ENCODE measurements at regions not wholly inside any gene's neighbourhood (a gene's known extent, or its start where the extent isn't known, plus 50 kb on each side); places are given as distances from the start of the nearest gene placed in this dataset.
"Not testable (repeated sequence)": the region's sequence is repeated elsewhere in the genome, so short reads cannot be mapped to it uniquely, and the experiment has no call there.

DNA sequence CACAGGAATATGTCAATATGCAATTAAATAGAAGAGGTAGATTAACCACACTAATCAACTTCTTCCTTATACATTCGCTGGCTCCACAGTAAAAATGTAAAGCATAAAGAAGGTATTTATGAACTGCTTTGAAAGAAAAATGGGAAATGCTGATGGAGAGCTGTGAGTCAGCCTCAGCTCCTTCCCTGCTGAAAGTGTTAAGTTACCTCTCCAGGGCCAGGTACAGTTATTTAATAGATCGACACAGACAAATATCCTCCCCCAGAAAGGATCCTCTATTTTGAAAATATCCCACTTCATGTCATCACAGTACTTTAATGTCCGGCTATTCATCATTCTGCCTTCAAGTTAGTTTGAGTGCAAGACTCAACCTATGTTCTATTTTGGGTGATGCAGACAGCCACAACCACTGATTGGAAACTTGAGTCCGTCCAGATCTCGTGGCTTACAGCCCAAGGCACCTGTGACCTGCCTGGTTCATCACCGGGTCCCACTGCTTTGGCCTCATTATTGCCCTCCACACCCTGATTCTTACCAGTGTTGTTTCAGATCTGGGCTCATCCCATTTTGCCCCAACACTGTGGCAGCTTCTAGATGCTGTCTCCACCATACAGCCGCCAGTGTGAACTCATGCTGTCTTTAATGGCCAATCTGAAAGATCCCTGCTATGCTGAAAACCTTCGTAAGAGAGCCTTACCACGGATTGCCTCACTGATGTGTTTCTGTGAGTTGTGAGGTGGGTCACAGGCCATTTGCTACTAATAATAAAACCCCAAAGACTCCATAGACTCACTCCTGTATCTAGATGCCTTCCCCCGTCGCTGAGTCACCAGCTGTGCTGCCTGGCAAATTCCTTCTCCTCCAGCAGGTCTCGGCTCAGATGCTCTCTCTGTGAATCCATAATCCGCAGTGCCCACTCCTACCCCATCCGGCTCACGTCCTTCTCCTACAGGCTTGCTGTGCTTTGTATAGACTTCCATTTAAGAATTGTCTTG is 56.2 kb upstream of the DDAH1 start:
- H3K27ac Mint-ChIP-seq (ENCODE audit: unreplicated experiment), result peak overlapping the region; percentile 95
- DNase-seq (ENCODE audit: low spot score), result not testable (repeated sequence)

DNA sequence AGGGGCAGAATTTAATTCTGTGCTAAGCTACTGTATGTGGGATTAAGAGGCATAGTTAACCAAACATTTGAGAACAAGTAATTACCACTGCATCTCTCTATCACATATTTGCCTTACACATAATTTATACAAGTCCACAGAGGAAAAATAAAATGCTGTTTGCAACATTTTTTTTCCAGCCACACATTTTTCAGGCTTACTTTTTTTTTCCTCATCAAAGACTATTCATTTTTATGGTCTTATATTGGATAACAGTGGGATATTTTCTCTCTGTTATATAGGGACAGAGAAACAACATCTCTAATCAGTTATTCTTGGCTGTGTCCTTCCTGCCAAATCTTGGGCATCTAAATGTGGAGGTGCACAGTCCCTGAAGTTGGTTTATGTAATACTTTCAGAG is 57.5 kb upstream of the DDAH1 start:
- not testable (repeated sequence) for DNase-seq (ENCODE audit: low spot score); H3K27me3 Mint-ChIP-seq (ENCODE audit: low read depth); H3K36me3 Mint-ChIP-seq (ENCODE audit: low read depth); H3K9me3 Mint-ChIP-seq (ENCODE audit: low read depth); H3K4me3 Mint-ChIP-seq (ENCODE audit: unreplicated experiment)
- Mint-ChIP-seq H3K4me1 (ENCODE audit: low read depth) (peaks cover 63% of the 10 kb centered on the region), H3K27ac (ENCODE audit: unreplicated experiment) (peak overlapping the region; percentile 22)

More for the DNA sequence above, 56.2 kb upstream of the DDAH1 start:
- H3K36me3 Mint-ChIP-seq (ENCODE audit: low read depth); H3K27me3 Mint-ChIP-seq (ENCODE audit: low read depth); H3K9me3 Mint-ChIP-seq (ENCODE audit: low read depth): not testable (repeated sequence)
- Mint-ChIP-seq H3K4me1 (ENCODE audit: low read depth) (peaks cover 52% of the 10 kb centered on the region), H3K4me3 (ENCODE audit: unreplicated experiment) (peak overlapping the region; percentile 54)

DNA sequence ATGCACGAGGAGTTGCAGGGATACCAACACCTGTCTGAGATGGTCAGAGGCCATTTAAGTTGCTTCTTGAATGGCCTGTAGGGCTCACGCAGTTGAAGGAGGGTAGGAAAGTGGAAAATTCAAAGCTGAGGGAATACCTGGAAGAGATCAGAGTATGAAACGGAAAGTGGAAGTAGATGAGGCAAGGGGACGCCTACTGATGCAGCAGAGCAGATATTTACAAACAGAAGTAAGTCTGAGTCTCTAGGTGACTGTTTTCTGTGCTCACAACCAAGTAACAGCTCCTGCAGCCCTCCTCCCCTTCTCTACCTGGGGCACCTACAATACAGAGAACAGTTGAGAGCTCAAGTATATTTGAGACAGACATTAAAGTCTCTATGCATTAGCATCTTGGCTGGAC is 57.5 kb upstream of the CCN1 start:
- H3K4me1 Mint-ChIP-seq (ENCODE audit: low read depth), result peaks cover 57% of the 10 kb centered on the region
- H3K36me3 Mint-ChIP-seq (ENCODE audit: low read depth); H3K4me3 Mint-ChIP-seq (ENCODE audit: unreplicated experiment); DNase-seq (ENCODE audit: low spot score); H3K9me3 Mint-ChIP-seq (ENCODE audit: low read depth); H3K27me3 Mint-ChIP-seq (ENCODE audit: low read depth): not testable (repeated sequence)
- peak overlapping the region; percentile 69 for H3K27ac Mint-ChIP-seq (ENCODE audit: unreplicated experiment)

DNA sequence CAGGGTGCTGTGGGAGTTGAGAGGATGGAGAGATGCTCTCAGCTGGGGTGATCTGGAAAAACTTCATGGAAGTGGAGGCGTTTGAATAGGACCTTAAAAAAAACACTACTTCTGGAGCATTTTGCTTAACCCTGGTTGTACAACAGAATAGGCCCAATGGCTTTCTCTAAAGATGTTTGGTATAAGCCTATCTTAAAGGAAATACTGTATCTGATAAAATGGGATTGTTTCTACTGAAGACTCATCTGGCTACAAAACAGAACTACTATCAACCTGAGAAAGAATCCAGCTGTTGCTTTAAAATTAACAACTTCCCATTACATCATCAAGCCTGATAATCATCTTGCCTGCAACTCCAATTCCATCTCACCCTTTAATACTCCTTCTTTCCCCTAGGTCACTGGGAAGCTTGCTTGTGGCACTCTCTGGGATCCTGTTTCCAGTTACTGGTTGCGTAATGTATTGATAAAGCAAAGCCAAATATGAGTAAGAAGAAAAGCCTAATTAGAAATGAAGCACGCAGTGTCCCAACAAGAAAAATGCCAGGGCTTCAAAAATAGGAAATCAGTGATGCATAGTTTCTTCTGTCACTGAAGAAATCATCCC is 56.2 kb upstream of the CCN1 start:
- Mint-ChIP-seq H3K27ac (ENCODE audit: unreplicated experiment) (peak overlapping the region; percentile 63), H3K4me1 (ENCODE audit: low read depth) (peaks cover 51% of the 10 kb centered on the region)
- not testable (repeated sequence) for H3K4me3 Mint-ChIP-seq (ENCODE audit: unreplicated experiment); H3K36me3 Mint-ChIP-seq (ENCODE audit: low read depth); DNase-seq (ENCODE audit: low spot score); H3K27me3 Mint-ChIP-seq (ENCODE audit: low read depth); H3K9me3 Mint-ChIP-seq (ENCODE audit: low read depth)

DNA sequence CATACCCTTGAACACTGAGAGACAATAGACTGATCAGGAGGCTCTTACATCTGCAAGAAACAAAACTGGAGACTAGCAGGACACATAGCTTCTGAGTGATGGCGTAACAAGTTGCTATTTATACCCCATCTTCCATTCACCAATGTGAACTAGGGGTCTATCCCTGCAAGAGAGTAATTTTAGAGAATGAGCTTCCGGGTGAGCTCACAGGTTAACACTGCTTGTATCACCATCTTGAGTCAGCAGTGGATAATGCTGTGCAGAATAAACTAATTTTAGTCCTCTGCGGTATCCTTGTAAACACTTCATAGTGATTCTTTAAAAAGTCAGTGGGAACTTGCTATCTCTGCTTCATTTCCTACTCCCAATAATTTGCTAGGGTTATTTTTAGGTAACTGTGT is 55.0 kb upstream of the CCN1 start:
- DNase-seq (ENCODE audit: low spot score), result not testable (repeated sequence)

DNA sequence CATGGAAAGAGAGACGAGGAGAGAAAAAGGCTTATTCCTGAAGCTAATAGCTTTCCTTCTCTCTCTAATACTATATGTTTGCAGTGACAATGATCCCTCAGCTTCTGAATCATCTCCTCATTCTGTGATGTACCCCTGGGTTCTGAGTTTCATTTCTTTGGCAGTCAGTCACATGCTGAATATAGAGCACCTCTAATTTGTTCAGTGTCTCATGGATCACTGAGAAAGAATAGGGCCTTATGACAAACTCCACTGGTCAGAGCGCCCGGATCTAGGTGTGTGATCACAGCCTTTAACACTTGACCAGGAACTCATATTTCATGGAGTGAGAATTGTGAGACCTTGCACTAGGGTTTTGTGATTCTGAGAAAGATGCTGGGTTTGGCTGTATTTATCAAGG is 54.3 kb upstream of the CCN1 start:
- H3K4me1 Mint-ChIP-seq (ENCODE audit: low read depth), result peaks cover 36% of the 10 kb centered on the region

More for the DNA sequence above, 55.0 kb upstream of the CCN1 start:
- H3K4me3 Mint-ChIP-seq (ENCODE audit: unreplicated experiment); H3K9me3 Mint-ChIP-seq (ENCODE audit: low read depth); H3K36me3 Mint-ChIP-seq (ENCODE audit: low read depth); H3K27me3 Mint-ChIP-seq (ENCODE audit: low read depth): not testable (repeated sequence)
- TF ChIP-seq, protein P1, sequence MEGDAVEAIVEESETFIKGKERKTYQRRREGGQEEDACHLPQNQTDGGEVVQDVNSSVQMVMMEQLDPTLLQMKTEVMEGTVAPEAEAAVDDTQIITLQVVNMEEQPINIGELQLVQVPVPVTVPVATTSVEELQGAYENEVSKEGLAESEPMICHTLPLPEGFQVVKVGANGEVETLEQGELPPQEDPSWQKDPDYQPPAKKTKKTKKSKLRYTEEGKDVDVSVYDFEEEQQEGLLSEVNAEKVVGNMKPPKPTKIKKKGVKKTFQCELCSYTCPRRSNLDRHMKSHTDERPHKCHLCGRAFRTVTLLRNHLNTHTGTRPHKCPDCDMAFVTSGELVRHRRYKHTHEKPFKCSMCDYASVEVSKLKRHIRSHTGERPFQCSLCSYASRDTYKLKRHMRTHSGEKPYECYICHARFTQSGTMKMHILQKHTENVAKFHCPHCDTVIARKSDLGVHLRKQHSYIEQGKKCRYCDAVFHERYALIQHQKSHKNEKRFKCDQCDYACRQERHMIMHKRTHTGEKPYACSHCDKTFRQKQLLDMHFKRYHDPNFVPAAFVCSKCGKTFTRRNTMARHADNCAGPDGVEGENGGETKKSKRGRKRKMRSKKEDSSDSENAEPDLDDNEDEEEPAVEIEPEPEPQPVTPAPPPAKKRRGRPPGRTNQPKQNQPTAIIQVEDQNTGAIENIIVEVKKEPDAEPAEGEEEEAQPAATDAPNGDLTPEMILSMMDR (IDR thresholded peaks at IDR 0.05), result peak; percentile 13
- H3K27ac Mint-ChIP-seq (ENCODE audit: unreplicated experiment), result peak overlapping the region; percentile 94
- peaks cover 43% of the 10 kb centered on the region for H3K4me1 Mint-ChIP-seq (ENCODE audit: low read depth)

DNA sequence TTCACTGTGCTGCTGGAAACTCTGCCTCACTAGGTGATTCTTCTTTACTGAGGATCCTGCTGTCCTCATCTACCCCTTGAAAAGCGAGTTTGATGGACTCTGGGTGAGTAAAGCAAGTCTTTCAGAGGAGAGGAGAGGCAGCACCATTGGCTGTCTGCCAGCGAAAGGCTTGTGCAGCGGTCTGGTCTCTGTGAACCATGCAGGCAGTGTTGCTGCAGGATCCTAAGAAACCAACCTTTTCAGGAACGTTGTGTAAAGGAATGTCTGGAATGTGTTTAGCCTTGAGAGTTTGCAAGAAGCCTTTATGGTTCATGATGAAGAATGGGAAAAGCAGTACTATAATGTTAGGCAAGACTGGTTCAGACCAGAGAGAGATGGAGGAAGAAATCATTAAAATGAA is 53.4 kb upstream of the CCN1 start:
- Mint-ChIP-seq H3K4me1 (ENCODE audit: low read depth) (peaks cover 32% of the 10 kb centered on the region), H3K27ac (ENCODE audit: unreplicated experiment) (peak overlapping the region; percentile 79)
- DNase-seq (ENCODE audit: low spot score), result peak; percentile 96
- H3K4me3 Mint-ChIP-seq (ENCODE audit: unreplicated experiment); H3K27me3 Mint-ChIP-seq (ENCODE audit: low read depth); H3K36me3 Mint-ChIP-seq (ENCODE audit: low read depth); H3K9me3 Mint-ChIP-seq (ENCODE audit: low read depth): not testable (repeated sequence)

More for the DNA sequence above, 54.3 kb upstream of the CCN1 start:
- not testable (repeated sequence) for H3K36me3 Mint-ChIP-seq (ENCODE audit: low read depth); DNase-seq (ENCODE audit: low spot score); H3K27me3 Mint-ChIP-seq (ENCODE audit: low read depth); H3K4me3 Mint-ChIP-seq (ENCODE audit: unreplicated experiment); H3K9me3 Mint-ChIP-seq (ENCODE audit: low read depth)
- H3K27ac Mint-ChIP-seq (ENCODE audit: unreplicated experiment), result peak overlapping the region; percentile 85

Data from chondrocyte (in vitro differentiated cells).